GM23248 (cell line): ENCODE measurements at regions not wholly inside any gene's neighbourhood (a gene's known extent, or its start where the extent isn't known, plus 50 kb on each side); places are given as distances from the start of the nearest gene placed in this dataset.

ENCODE experiments used
- EZH2 ChIP-seq: fragments of 200-600 bp; sonication (generic); IDR thresholded peaks from 2 replicates; pipeline ENCODE4 v1.6.1; 2018; ENCODE audit warnings: antibody characterized with exemption, mild to moderate bottlenecking; ENCODE audit not compliant: insufficient read depth, poor library complexity, severe bottlenecking
- EZH2phosphoT487 ChIP-seq: fragments of 200-600 bp; sonication (generic); IDR thresholded peaks from 2 replicates; pipeline ENCODE4 v1.6.1; 2018; ENCODE audit warnings: antibody characterized with exemption, moderate library complexity, mild to moderate bottlenecking, low read depth; ENCODE audit not compliant: insufficient read depth

DNA sequence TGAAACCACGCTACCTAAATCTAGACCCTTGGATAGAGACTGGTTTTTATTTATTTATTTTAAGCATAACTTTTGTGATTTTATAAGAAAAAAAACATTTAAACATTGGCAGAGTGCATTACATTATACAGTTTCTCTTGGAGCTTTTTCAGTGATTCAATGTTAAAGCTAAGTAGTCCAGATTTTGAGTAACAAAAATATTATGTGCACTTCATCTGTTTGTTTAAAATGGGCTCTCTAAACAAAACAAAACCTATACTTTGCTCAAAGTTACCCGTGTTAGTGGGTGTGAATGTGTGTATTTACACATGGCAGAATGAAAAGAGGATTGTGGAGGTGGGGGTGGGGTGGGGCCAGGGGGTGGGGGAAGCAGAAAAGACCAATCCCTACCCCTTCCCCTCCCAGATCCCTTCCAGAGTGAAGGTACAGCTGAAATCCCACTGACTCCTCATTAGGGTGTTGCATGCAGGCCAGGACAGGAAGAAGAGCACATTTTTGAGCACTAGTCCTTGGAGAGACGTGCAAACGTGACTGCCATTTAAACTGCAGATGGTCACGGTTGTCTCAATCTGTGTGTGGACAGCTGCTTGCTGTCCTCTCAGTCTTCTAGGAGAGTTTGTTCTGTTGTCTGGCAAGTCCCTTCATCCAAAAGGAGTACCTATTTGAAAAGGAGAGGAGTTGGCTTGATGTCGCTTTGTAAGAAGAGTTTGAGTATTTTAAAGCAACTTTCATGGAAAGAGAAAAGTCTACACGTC is 303.0 kb downstream of the ICOS start:
- no peak for TF ChIP-seq EZH2
- no peak for TF ChIP-seq EZH2phosphoT487
